GM12878 (cell line): ENCODE measurements at regions not wholly inside any gene's neighbourhood (a gene's known extent, or its start where the extent isn't known, plus 50 kb on each side); places are given as distances from the start of the nearest gene placed in this dataset.

ENCODE experiments used
- ATAC-seq: fragments of 200-7000 bp; cut with Tn5 transposase; 3 replicates; pipeline ENCODE4 v1.9.1; 2020; ENCODE audit warnings: mild to moderate bottlenecking, moderate library complexity
- BruUV-seq: library from RNA; stranded (reverse); fragments of 400-500 nt; replicated peaks from 2 replicates; lab custom pipeline; 2021; lab: Mats Ljungman, UMichigan
- CTCF ChIA-PET: fragments of 300-600 bp; sonication (Branson Sonifier 250); formaldehyde crosslinking; extraction: SDS; loops from one replicate; lab custom pipeline; 2021; ENCODE audit warnings: inconsistent platforms; lab: Yijun Ruan, JAX
- POLR2A ChIA-PET: fragments of 350-600 bp; formaldehyde crosslinking; extraction: SDS; loops from one replicate; lab custom pipeline; 2021; ENCODE audit warnings: inconsistent platforms; lab: Charles Lee
- RAD21 ChIA-PET: fragments of 300-600 bp; sonication (Branson Sonifier 250); formaldehyde crosslinking; loops from one replicate; lab custom pipeline; 2023; ENCODE audit warnings: antibody characterized with exemption; ENCODE audit not compliant: unreplicated experiment; lab: Charles Lee
- SMC1A ChIA-PET: fragments of 300-600 bp; sonication (Branson Sonifier 250); formaldehyde crosslinking; loops from one replicate; lab custom pipeline; 2023; ENCODE audit not compliant: unreplicated experiment, uncharacterized antibody; lab: Charles Lee
- DNase-seq: peaks from one replicate; pipeline ENCODE4 v3.0.0-alpha.2; 2011; ENCODE audit warnings: low read depth, low spot score
- FAIRE-seq: peaks from 3 replicates; lab custom pipeline; 2011; peaks lifted over from hg19 to GRCh38; lab: Jason Lieb, UNC
- H2AFZ ChIP-seq: 2 replicates; pipeline ENCODE4 v1.6.0; 2011; ENCODE audit warnings: low read depth, low read length, control low read depth; ENCODE audit not compliant: control insufficient read depth
- H3K27ac ChIP-seq: 2 replicates; pipeline ENCODE4 v1.5.1; 2011; ENCODE audit warnings: control low read depth; ENCODE audit not compliant: control insufficient read depth, insufficient read depth
- H3K27me3 ChIP-seq, 2 experiments: replicated peaks in 1 of 2; 2 replicates each; pipeline versions ENCODE4 v1.6.0 to v1.6.1; 2011; ENCODE audit warnings: low read length in 1 of 2; ENCODE audit not compliant: control insufficient read depth in 2 of 2, insufficient read depth in 2 of 2
- H3K36me3 ChIP-seq, 2 experiments: 2 replicates each; pipeline ENCODE4 v1.5.1; 2011; ENCODE audit warnings: low read length in 1 of 2; ENCODE audit not compliant: control insufficient read depth in 2 of 2, insufficient read depth in 2 of 2
- H3K4me1 ChIP-seq: 2 replicates; pipeline ENCODE4 v1.6.1; 2011; ENCODE audit warnings: mild to moderate bottlenecking, low read length, moderate library complexity, mixed read lengths; ENCODE audit not compliant: control insufficient read depth, insufficient read depth
- H3K4me2 ChIP-seq: 2 replicates; pipeline ENCODE4 v1.6.0; 2011; ENCODE audit warnings: control low read depth; ENCODE audit not compliant: control insufficient read depth, insufficient read depth
- H3K4me3 ChIP-seq: fragments of 200-600 bp; sonication (generic); 2 replicates; pipeline ENCODE4 v1.5.1; 2016
- H3K79me2 ChIP-seq: 2 replicates; pipeline ENCODE4 v1.6.0; 2011; ENCODE audit warnings: low read length; ENCODE audit not compliant: control insufficient read depth, insufficient read depth
- H3K9ac ChIP-seq: 2 replicates; pipeline ENCODE4 v1.8.0; 2011; ENCODE audit warnings: low read length, control low read depth, mixed read lengths; ENCODE audit not compliant: control insufficient read depth, insufficient read depth
- H3K9me3 ChIP-seq: replicated peaks from 3 replicates; pipeline ENCODE4 v1.5.1; 2011; ENCODE audit warnings: mild to moderate bottlenecking, low read length; ENCODE audit not compliant: control insufficient read depth, insufficient read depth
- H4K20me1 ChIP-seq: 2 replicates; pipeline ENCODE4 v1.6.0; 2011; ENCODE audit not compliant: control insufficient read depth, insufficient read depth
- CREM ChIP-seq: IDR thresholded peaks from 2 replicates; pipeline ENCODE4 v1.6.1; 2014; ENCODE audit warnings: antibody characterized with exemption, low read depth
- EED ChIP-seq: sonication (generic); IDR thresholded peaks from 2 replicates; pipeline ENCODE4 v1.6.1; 2016; ENCODE audit warnings: antibody characterized with exemption, low read depth
- POU2F2 ChIP-seq: IDR thresholded peaks from 3 replicates; pipeline ENCODE4 v1.6.1; 2011; ENCODE audit warnings: low read depth, mild to moderate bottlenecking, low read length, borderline replicate concordance
- WGBS: methylation state at CpG from one replicate; pipeline ENCODE4 v1.1.6; 2016; ENCODE audit warnings: low lambda C conversion rate; ENCODE audit not compliant: insufficient replicate concordance, insufficient coverage; ENCODE audit errors: missing lambda C conversion rate; 5-methylcytosine and 5-hydroxymethylcytosine counted together
- in situ Hi-C: fragments of 300-500 bp; cut with MboI; formaldehyde crosslinking; loops from 9 replicates; pipeline ENCODE4 v1.14.3; 2018; ENCODE audit warnings: mixed read lengths
- intact Hi-C: fragments of 100-400 bp; cut with micrococcal nuclease; formaldehyde crosslinking; loops from one replicate; pipeline ENCODE4 v1.14.2; 2022; ENCODE audit not compliant: unreplicated experiment
- TF ChIP-seq, protein P1 (sequence below): fragments of 450-650 bp; IDR thresholded peaks from 2 replicates; pipeline ENCODE4 v1.6.1; 2017; ENCODE audit warnings: mild to moderate bottlenecking, moderate library complexity

DNA sequence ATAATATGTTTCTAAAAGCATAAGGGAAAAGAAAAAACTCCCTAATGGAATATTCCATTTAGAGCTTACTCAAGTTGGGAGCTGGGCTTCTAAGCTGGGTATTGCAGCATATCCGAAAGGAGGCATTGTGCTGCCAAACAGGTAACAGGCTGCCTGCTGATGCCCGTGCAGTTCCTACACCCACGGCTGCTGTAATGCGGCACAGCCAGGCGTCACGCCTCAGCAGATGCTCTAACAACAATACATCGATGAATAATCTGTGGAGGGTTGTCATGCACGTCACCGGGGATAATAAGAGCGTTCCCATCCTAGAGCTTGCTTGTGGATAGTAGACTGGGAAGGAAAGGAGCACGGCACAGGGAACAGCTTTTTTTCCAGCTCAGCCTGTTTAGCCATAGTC is 1582.1 kb upstream of the SLC10A2 start:
- 48% methylated on average over 11 of the region's 11 CpGs for WGBS
- POLR2A ChIA-PET: no interaction called here

More for the DNA sequence above, 1582.1 kb upstream of the SLC10A2 start:
- no peak overlapping the region for H3K9ac ChIP-seq
- H3K36me3 ChIP-seq: no peaks in the 10 kb centered on the region
- H3K27ac ChIP-seq: no peak overlapping the region
- H3K27me3 ChIP-seq: no peaks in the 10 kb centered on the region
- H3K9me3 ChIP-seq: no peaks in the 10 kb centered on the region
- no peaks in the 10 kb centered on the region for H4K20me1 ChIP-seq
- SMC1A ChIA-PET: no interaction called here
- H3K79me2 ChIP-seq: no peaks in the 10 kb centered on the region
- DNase-seq (no peak), FAIRE-seq (no peak), ATAC-seq (no peak)
- in situ Hi-C loops: no loop called here
- CTCF ChIA-PET: no interaction called here
- H3K4me2 ChIP-seq: no peak overlapping the region
- TF ChIP-seq CREM (no peak), EED (no peak), POU2F2 (no peak)
- TF ChIP-seq, protein P1, sequence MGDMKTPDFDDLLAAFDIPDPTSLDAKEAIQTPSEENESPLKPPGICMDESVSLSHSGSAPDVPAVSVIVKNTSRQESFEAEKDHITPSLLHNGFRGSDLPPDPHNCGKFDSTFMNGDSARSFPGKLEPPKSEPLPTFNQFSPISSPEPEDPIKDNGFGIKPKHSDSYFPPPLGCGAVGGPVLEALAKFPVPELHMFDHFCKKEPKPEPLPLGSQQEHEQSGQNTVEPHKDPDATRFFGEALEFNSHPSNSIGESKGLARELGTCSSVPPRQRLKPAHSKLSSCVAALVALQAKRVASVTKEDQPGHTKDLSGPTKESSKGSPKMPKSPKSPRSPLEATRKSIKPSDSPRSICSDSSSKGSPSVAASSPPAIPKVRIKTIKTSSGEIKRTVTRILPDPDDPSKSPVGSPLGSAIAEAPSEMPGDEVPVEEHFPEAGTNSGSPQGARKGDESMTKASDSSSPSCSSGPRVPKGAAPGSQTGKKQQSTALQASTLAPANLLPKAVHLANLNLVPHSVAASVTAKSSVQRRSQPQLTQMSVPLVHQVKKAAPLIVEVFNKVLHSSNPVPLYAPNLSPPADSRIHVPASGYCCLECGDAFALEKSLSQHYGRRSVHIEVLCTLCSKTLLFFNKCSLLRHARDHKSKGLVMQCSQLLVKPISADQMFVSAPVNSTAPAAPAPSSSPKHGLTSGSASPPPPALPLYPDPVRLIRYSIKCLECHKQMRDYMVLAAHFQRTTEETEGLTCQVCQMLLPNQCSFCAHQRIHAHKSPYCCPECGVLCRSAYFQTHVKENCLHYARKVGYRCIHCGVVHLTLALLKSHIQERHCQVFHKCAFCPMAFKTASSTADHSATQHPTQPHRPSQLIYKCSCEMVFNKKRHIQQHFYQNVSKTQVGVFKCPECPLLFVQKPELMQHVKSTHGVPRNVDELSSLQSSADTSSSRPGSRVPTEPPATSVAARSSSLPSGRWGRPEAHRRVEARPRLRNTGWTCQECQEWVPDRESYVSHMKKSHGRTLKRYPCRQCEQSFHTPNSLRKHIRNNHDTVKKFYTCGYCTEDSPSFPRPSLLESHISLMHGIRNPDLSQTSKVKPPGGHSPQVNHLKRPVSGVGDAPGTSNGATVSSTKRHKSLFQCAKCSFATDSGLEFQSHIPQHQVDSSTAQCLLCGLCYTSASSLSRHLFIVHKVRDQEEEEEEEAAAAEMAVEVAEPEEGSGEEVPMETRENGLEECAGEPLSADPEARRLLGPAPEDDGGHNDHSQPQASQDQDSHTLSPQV: no peak
- intact Hi-C loops: no loop called here
- no peak overlapping the region for H3K4me3 ChIP-seq
- H3K4me1 ChIP-seq: no peaks in the 10 kb centered on the region
- RAD21 ChIA-PET: no interaction called here
- no peak overlapping the region for H2AFZ ChIP-seq
- no TSS peak for BruUV-seq
